MCF 10A (cell line): ENCODE measurements at regions not wholly inside any gene's neighbourhood (a gene's known extent, or its start where the extent isn't known, plus 50 kb on each side); places are given as distances from the start of the nearest gene placed in this dataset.

Experiments
- BruUV-seq: library from RNA; stranded (reverse); fragments of 400-500 nt; replicated peaks from 2 replicates; lab custom pipeline; 2021; lab: Mats Ljungman, UMichigan
- CTCF ChIA-PET: fragments of 300-600 bp; sonication (Branson Sonifier 250); formaldehyde crosslinking; extraction: SDS; loops from one replicate; lab custom pipeline; 2021; ENCODE audit warnings: antibody characterized with exemption, inconsistent platforms; lab: Yijun Ruan, JAX
- POLR2A ChIA-PET: fragments of 300-600, 350-650 bp; sonication (Branson Sonifier 250); formaldehyde crosslinking; extraction: SDS; loops from one replicate; lab custom pipeline; 2020; ENCODE audit warnings: antibody characterized with exemption, inconsistent platforms; lab: Yijun Ruan, JAX
- DNase-seq: peaks from one replicate; pipeline ENCODE4 v3.0.0-alpha.2; 2018; ENCODE audit not compliant: unreplicated experiment
- H3K27ac Mint-ChIP-seq: one replicate; pipeline ENCODE4 v1.8.0; 2022; ENCODE audit warnings: mild to moderate bottlenecking, low read depth, mixed read lengths; ENCODE audit not compliant: unreplicated experiment
- H3K27me3 Mint-ChIP-seq: one replicate; pipeline ENCODE4 v1.8.0; 2022; ENCODE audit warnings: mixed read lengths; ENCODE audit not compliant: insufficient read depth, unreplicated experiment
- H3K36me3 Mint-ChIP-seq: one replicate; pipeline ENCODE4 v1.8.0; 2022; ENCODE audit warnings: mild to moderate bottlenecking, moderate library complexity, mixed read lengths; ENCODE audit not compliant: insufficient read depth, unreplicated experiment
- H3K4me1 Mint-ChIP-seq: one replicate; pipeline ENCODE4 v1.8.0; 2022; ENCODE audit warnings: mixed read lengths; ENCODE audit not compliant: insufficient read depth, unreplicated experiment
- H3K4me3 Mint-ChIP-seq: one replicate; pipeline ENCODE4 v1.8.0; 2022; ENCODE audit warnings: mild to moderate bottlenecking, moderate library complexity, mixed read lengths; ENCODE audit not compliant: unreplicated experiment
- H3K9me3 Mint-ChIP-seq: one replicate; pipeline ENCODE4 v1.8.0; 2022; ENCODE audit warnings: mixed read lengths; ENCODE audit not compliant: unreplicated experiment
- CTCF ChIP-seq: fragments of 200-600 bp; IDR thresholded peaks from one replicate; pipeline ENCODE4 v1.8.0; 2022; ENCODE audit warnings: antibody characterized with exemption, mild to moderate bottlenecking; ENCODE audit not compliant: unreplicated experiment
- intact Hi-C: fragments of 100-400 bp; cut with micrococcal nuclease; formaldehyde crosslinking; loops from 2 replicates; pipeline ENCODE4 v1.14.1; 2022

- no TSS peak for BruUV-seq
- H3K27ac Mint-ChIP-seq = no peak overlapping the region
- H3K4me3 Mint-ChIP-seq = no peak overlapping the region
- H3K4me1 Mint-ChIP-seq = no peaks in the 10 kb centered on the region
- TF ChIP-seq CTCF = no peak
- no peaks in the 10 kb centered on the region for H3K36me3 Mint-ChIP-seq
- ChIA-PET POLR2A (no interaction called here), CTCF (no interaction called here)
- no peaks in the 10 kb centered on the region for H3K9me3 Mint-ChIP-seq
- H3K27me3 Mint-ChIP-seq = no peaks in the 10 kb centered on the region
- intact Hi-C loops = no loop called here
- DNase-seq = no peak
Observed at GRCh38 chr1:81340239-81340638, 460.5 kb upstream of the ADGRL2 start.

- intact Hi-C loops = no loop called here
- TF ChIP-seq CTCF = no peak
- BruUV-seq = no TSS peak
- DNase-seq = no peak
- H3K27ac Mint-ChIP-seq = no peak overlapping the region
- H3K4me1 Mint-ChIP-seq = no peaks in the 10 kb centered on the region
- no peaks in the 10 kb centered on the region for H3K9me3 Mint-ChIP-seq
- H3K36me3 Mint-ChIP-seq = no peaks in the 10 kb centered on the region
- no peaks in the 10 kb centered on the region for H3K27me3 Mint-ChIP-seq
- no peak overlapping the region for H3K4me3 Mint-ChIP-seq
- ChIA-PET POLR2A (interaction anchor here (1.0 kb wide), 1 partner anchor 12 kb away, joined by 4 read pairs; no protein-coding TSS in a partner anchor), CTCF (interaction anchor here (0.6 kb wide), 1 partner anchor 12 kb away, joined by 3 read pairs; no protein-coding TSS in a partner anchor)
Observed at GRCh38 chr1:81337226-81337625, 463.5 kb upstream of the ADGRL2 start.

GRCh38 chr1:81335876-81336275 lies 464.9 kb upstream of the ADGRL2 start:
- CTCF ChIA-PET = interaction anchor here (0.6 kb wide), 1 partner anchor 301 kb away, joined by 4 read pairs; no protein-coding TSS in a partner anchor
- intact Hi-C loops = no loop called here
- BruUV-seq = no TSS peak
- H3K4me1 Mint-ChIP-seq = no peaks in the 10 kb centered on the region
- no peak for DNase-seq
- no peaks in the 10 kb centered on the region for H3K27me3 Mint-ChIP-seq
- no peak overlapping the region for H3K4me3 Mint-ChIP-seq
- POLR2A ChIA-PET = no interaction called here
- no peak for TF ChIP-seq CTCF
- no peaks in the 10 kb centered on the region for H3K36me3 Mint-ChIP-seq
- no peak overlapping the region for H3K27ac Mint-ChIP-seq
- H3K9me3 Mint-ChIP-seq = no peaks in the 10 kb centered on the region

GRCh38 chr1:81330521-81330920 lies 470.2 kb upstream of the ADGRL2 start:
- intact Hi-C loops = no loop called here
- DNase-seq = no peak
- peaks cover 4% of the 10 kb centered on the region for H3K4me1 Mint-ChIP-seq
- no peaks in the 10 kb centered on the region for H3K27me3 Mint-ChIP-seq
- H3K4me3 Mint-ChIP-seq = no peak overlapping the region
- no peaks in the 10 kb centered on the region for H3K9me3 Mint-ChIP-seq
- POLR2A ChIA-PET = no interaction called here
- no peaks in the 10 kb centered on the region for H3K36me3 Mint-ChIP-seq
- no TSS peak for BruUV-seq
- CTCF ChIA-PET = interaction anchor here (1.0 kb wide), 1 partner anchor 155 kb away, joined by 3 read pairs; no protein-coding TSS in a partner anchor
- TF ChIP-seq CTCF = no peak
- no peak overlapping the region for H3K27ac Mint-ChIP-seq
